D341Med (cell line): ENCODE measurements at regions not wholly inside any gene's neighbourhood (a gene's known extent, or its start where the extent isn't known, plus 50 kb on each side); places are given as distances from the start of the nearest gene placed in this dataset.
"Not testable (repeated sequence)": the region's sequence is repeated elsewhere in the genome, so short reads cannot be mapped to it uniquely, and the experiment has no call there.

Experiments
- DNase-seq: peaks from one replicate; pipeline ENCODE4 v3.0.0; 2012; ENCODE audit warnings: low spot score

DNA sequence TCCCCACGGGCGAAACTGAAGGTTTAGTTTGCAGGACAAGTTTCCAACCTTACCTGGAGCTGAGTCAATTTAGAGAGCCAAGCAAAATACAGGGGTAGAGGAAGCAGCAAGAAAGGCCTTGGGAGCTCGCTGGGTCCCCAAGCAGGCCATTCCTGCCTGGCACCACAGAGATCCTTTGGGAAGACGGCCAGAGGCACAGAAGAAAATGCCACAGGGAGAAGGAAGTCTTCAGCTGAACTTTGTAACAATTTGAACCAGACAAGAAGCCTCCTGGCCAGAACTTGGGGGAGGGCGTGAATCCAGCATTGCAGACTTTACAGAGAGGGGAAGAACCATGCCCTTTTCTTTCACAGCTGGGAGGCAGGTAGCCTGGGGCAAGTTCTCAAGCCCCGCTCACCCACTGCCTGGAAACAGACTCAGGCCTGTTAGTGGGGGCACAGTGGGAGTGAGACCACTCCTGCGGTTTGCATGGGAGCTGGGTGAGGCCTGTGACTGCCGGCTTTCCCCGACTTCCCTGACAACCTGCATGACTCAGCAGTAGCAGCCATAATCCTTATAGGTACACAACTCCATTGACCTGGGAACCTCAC lies 259.4 kb downstream of the SETD4 start:
- not testable (repeated sequence) for DNase-seq

DNA sequence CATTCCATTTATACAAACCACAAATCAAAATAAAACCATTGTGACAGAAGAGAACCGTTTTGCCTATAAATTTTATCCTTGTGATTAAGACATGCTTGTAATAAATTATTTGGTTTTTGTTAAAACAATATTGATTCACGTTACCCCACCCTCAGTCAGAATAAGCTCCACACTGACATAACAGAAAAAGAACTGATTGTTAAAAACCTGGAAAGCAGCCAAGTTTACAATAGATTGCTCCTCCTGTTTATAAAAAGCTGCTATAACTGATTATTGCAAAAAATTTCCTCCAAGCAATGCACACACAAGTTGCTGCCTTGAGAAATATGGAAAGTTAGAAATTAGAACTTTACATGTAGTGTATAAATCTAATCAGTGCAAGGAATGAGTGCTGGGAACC lies 263.5 kb downstream of the SETD4 start:
- DNase-seq = no peak

DNA sequence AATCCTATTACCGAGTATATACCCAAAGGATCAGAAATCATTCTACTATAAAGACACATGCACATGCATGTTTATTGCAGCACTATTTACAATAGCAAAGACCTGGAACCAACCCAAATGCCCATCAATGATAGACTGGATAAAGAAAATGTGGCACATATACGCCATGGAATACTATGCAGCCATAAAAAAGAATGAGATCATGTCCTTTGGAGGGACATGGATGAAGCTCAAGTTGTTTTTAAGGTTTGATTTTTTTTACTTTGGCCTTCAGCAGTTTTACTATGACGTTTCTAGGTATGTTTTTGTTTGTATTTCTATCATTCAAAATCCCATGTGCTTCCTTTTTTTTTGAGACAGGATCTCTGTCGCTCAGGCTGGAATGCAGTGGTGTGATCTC lies 265.8 kb downstream of the SETD4 start:
- DNase-seq = not testable (repeated sequence)

DNA sequence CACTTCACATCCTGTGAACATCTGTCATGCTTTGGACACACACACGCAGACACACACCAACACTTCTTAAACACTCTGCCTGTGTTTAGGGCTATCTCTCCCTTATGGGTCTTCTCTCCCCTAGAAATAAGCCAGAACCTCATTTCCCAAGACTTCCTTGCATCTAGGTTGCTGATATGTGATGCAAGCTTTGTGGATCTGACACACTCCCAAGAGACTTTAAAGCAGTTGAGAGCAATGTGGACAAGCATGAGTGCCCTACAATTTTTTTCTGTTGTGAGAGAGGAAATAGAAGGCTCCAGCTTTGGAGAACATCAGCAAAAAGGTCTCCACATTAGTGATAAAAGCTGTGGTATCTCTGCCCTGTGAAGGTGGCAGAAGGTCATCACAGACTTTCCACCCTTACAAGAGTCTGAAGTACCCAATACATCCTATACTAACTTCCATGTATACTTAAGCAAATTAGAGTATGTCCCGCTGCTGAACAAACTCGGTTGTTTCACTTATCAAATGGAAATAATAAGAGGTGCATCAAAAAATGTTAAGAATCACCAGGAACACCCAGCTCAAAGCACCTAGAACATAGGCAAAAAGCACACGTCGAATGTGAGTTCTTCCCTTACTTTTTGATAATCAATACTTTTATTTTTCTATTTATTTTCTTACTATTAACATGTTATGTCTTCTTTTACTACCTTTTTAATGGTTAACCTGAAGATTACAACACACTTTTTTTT lies 267.6 kb downstream of the SETD4 start:
- no peak for DNase-seq

DNA sequence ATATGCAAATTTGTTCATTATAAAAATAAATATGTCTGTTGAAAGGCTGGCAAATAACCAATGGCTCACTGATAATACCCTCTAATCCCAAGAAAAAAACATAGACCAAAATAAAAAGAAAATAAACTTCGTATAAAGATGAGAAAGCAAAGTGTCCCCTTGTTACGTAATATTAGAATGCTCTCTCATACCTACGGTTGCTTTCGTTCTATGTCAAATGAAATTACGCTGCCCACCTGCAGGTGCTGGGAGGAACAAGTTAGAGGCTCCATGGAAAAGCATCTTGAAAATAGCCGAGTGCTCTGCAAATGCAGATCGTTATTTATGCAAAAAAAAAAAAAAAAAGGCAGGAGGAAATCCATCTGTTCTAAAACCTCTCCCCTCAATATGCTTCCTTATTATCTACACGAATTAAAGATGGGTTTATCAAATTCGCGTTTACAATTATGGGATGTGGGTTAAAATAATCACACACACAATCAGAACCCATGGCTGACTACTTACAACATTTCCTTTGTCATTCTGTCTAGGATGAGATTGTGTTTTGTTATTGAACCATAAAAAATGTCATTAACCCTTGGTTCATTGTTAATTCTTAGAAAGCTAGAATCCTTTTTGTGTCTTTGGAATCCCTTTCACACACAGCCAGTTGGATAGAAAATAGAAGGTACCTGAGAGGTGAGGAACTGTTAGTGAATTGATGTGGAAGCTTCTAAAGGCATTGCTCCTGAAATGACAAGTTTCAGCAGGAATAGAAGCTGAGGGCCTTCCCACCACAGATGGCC lies 268.6 kb downstream of the SETD4 start:
- DNase-seq = no peak

DNA sequence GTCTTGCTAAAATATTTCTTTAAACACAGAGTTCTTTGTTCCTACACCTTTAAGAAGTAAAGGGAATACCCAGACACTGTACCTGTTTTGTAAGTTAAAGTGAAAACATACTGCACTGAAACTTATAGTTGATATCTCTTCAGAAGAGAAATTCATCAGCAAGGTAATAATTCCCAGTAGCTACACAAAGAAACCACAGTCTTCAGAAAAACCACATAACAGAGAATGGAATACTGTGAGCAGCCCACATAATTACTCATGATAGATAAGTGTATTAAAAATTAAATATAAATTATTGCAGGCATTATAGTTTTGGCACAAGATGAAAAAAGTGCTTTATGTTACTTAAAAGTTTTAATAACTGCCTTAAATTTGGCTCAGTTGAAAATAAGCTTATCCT lies 276.6 kb downstream of the SETD4 start:
- no peak for DNase-seq

DNA sequence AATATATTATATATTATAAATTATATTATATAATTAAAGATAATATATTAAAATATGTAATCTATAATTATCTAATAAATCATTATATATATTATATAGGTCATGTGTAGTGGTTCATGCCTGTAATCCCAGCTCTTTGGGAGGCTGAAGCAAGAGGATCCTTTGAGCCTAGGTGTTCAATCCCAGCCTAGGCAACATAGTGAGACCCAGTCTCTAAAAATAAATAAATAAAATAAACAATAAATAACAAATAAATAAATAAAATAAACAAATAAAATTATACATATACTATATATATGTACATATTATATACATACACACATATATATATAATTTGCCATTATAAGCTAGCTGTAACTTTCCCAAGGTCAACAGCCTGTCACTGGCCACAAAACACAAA lies 277.7 kb downstream of the SETD4 start:
- DNase-seq = no peak

DNA sequence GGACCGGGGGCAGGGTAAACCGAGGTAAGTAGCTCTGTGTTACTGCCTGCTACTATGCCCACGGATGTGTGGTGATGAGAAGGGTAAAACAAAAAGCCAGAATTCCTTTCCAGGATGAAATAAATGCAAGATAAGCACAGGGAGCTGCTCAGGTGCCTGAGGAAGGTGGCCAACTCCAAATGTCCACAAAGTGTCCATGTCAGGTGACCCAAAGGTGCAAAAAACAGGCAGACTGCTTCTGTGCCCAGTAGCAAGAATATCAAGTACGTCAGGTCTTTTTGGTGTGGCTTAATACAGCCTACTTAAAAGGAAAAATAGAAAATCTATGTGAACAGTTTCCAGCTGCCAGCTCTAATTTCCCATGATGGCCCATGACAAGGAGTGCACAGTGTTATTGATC lies 279.3 kb downstream of the SETD4 start:
- DNase-seq = no peak

DNA sequence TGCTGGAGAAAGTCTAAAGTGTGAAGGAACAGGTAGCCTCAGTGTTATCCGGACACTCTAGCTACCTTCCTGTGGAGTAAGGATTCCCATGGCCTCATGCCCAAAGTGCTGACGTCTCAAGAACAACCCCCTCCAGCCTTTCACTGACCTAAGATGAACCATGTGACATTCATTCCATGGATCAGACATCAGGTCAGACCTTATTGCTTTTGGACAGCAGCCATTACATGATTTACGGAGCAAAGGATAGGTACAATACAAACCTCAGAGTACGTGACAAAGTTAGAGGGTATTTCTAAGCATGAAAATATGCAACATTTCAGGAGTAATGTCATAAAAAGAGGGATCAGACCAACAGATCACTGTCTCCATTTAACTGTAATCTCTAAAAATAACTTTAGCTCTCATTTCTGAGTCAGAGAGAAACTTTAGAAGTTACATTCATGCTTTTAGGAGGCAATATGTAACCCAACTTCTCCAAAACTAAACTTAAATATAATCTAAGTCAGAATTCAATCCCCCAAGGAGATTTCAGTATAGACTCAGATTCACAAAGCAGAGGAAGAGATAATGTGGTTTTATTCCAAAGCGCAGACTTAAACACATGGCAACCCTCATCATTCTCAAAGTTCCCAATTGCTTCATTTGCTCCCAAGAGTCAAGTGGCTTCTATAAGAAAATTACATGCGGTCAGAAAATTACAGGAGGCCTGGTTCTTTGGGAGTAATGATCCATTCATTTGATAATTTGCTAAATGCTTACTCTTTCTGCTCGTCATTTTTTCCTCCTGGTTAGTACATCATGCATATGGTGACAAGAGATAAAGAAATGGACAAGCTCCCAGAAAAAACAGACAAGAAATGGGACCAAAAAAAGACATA lies 280.4 kb downstream of the SETD4 start:
- DNase-seq = no peak

DNA sequence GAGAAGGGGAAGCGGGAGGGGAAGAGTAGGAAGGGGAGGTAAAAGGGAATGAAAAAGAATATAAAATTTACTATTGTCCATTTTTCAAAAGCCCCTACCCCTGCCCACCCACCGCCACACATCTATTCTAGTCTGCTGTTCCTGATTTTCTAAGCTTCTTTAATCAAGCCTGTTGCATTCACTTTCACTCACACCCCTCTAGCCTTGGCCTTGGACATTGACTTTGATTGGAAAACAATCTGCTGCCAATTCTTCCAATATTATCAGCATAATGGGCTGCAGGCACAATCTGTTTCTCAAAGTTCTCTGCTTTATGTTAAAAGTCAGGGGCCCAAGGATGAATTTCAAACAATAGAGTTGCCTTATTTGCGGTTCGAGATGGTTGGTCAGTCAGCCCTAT lies 281.2 kb downstream of the SETD4 start:
- no peak for DNase-seq

DNA sequence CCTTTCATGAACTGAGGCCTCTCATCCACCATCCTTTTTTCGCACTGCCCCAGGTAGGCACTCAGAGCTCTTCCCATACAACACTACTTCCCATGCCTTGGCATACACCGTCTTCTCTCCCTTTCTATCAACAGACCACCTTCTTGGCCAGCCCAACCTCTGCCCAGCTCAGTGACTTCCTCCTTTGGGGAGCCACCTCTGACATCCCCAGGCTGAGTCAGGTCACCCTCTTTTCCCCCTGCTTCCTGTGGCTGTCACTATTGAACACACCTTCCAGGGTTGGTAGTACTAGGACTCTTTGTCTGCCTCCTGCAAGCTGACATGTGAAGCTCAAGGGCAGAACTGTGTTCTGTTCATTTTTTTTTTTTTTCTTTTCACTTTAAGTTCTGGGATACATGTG lies 283.2 kb downstream of the SETD4 start:
- no peak for DNase-seq

DNA sequence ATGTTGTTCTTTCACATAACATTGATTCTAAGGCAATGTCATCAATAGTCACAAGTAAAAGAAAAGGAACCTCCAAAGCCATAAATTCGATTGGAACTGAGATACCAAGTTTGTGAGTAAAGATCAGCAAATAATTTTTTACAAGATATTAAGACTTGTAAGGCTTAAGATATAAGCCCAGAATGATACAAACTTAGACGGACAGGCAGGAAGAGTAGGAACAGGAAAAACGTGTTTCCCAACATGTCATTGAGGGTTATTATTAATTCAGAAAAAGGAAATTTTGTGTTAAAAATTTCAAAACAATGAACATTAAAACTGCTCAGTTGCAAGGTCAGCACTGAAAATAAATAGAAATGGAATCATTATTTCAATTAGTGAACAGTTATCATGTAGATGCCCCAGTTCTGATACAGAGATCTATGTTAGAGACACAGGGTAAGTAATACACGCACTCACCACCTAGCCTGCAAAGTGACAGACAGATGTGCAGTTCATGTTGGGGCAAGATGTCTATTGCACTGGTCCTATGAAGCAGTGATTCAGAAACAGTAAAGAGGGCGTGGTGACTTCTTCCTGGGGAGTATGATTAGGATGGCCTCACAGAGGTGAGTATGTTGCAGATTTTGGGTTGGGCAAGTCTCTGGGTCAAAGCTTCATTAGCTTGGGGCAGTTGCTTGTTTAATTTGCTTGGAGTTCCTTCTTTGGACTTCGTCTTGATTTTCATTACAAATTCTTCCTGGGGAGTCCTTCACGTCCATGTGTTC lies 284.4 kb downstream of the SETD4 start:
- no peak for DNase-seq

DNA sequence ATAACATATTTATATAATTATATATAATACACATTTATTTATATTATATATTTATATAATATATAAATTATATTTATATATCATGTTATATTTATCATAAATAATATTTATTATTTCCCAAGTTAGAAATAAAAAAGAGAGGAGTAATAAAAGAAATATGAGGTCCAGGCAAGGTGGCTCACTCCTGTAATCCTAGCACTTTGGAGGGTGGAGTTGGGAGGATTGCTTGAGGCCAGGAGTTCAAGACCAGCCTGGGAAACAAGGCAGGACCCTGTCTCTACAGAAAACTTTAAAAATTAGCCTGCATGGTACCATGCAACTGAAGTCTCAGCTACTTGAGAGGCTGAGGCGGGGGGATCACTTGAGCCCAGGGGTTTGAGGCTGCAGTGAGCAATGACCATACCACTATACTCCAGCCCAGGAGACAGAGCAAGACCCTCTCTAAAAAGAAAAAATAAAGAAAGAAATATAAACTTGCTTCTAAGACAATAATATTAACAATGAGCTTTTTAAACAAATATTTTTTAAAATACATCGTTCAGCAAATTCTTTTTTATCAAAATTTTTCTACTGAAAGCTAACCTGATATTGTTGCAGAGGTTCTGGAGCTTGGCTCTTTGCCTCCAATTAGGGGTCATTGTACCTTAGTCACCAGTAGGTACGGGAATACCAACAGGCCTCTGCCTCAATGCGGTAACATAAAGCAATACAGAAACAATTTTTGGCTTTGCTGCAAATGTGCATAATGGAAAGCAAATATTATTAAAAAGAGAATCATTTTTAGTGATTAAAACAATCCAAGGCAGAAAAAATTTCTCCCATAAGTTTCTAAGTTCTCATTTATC lies 290.0 kb downstream of the SETD4 start:
- no peak for DNase-seq

DNA sequence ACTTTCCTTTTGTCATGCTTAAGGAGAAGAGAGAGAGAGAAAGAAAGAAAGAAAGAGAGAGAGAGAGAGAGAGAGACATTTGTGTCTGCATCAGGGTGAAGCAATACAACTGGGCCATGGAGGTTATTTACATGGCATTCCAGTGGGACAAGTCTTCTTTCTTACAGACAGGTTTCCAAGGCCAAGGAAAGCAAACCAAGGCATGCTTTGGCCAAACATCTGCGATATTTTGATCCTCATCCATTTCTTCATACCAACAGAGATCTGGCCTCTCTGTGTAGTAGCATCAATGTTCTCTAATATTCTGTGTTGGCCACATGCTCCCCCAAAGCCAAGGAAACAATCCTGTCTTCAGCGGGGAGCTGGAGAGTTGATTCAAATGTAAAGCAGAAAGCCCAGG lies 292.1 kb downstream of the SETD4 start:
- no peak for DNase-seq

DNA sequence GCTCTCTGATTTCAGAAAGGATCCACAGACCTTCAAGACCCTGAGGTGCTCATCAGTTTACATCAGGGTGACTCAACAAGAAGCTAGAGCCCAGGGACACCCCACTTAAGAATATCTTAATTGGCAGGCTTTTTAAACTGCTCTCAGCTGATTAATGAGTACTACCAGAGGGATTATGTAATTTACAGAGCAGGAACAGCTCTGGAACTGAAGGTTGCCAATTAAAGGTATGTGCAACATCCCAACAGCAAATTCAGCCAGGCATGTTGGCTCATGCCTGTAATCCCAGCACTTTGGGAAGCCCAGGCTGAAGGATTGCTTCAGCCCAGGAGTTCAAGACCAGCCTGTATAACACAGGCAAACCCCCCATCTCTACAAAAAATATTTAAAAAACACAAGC lies 295.7 kb downstream of the SETD4 start:
- no peak for DNase-seq

DNA sequence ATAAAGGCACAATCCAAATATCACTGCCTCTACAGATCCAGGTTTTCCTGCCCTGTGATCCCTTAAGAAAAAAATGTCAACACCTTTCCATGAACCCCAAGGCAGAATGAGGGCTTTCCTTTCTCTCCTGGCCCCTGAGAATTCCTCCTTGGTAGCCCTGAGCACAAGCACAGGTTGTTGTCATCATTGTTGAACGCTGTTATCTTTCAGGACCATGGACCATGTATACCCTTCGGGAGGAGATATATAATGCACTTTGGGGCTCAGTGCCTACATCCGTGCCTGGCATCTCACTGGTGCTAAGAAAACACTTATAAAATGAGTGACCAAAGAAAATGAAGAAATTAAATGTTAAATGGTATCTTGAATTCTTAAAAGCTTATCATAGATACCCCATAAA lies 296.2 kb downstream of the SETD4 start:
- DNase-seq = no peak

DNA sequence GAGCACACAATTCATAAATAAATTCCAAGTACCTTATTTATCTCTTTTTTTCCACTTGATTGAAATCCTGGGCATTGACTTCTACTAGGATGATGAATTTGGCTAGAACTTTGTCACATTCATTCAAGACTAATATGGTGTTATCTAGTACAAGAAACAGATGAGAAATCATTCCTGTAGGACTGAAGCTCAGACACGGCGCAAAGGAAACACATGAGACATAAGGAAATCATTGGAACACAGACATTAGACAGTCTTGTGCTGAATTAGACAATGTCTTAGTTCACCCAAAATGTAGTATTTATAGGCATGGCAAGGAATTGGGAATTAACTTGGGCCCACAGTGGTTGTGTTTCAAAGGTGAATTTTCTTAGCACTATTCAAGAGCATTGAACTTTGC lies 305.7 kb downstream of the SETD4 start:
- no peak for DNase-seq

DNA sequence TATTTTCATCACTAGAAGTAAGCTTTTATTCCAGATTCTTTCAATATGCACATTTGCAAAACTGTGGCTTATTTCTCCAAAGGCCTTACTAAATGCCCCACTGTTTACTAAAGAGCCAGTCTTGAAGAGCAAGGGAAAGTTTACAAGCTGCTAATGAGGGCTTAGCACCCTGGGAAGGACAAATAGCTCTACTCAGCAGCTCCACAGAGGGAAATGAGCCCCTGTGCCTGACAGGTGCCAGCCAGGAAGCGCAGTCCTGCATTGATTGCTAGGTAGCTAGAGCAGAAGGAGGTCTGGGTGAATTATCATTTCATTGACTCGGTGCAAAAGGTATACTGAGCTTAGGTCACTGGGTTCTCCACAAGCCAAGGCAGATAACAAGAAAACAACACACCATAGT lies 307.0 kb downstream of the SETD4 start:
- no peak for DNase-seq

DNA sequence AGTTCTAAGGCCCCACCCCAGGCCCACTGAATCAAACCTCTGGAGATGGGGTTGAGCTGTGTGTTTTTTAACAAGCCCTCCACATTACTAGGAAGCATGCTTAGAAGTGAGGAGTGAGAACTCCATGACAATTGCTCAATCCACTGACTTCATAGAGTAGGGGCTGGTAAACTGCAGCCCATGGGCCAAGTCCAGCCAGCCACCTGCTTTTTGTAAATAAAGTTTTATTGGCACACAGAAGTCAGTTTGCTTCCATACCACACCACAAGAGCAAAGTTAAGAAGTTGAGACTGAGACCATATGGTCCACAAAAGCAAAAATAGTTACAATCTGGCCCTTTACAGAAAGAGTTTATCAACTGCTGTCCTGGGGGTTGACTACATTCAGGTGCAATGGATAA lies 309.2 kb downstream of the SETD4 start:
- DNase-seq = no peak

DNA sequence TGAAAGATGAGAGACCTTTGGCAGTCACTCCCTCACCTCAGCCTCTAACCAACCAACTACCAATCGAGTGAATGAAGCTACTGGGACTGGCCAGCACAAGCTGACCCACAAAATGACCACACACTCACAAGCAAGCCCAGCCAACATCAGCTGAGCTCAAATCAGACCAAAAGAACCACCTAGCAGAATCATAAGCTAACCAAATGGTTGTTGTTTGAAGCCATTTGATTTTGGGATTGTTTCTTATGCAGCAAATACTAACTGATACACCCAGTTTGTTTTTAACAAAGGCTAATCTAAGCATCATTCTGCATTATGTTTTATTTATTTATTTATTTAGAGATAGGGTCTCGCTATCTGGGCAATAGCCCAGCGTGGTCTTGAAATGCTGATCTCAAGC lies 310.4 kb downstream of the SETD4 start:
- DNase-seq = no peak
